ENCODE measurements at regions not wholly inside any gene's neighbourhood (a gene's known extent, or its start where the extent isn't known, plus 50 kb on each side); places are given as distances from the start of the nearest gene placed in this dataset.

- TF ChIP-seq, protein P1, sequence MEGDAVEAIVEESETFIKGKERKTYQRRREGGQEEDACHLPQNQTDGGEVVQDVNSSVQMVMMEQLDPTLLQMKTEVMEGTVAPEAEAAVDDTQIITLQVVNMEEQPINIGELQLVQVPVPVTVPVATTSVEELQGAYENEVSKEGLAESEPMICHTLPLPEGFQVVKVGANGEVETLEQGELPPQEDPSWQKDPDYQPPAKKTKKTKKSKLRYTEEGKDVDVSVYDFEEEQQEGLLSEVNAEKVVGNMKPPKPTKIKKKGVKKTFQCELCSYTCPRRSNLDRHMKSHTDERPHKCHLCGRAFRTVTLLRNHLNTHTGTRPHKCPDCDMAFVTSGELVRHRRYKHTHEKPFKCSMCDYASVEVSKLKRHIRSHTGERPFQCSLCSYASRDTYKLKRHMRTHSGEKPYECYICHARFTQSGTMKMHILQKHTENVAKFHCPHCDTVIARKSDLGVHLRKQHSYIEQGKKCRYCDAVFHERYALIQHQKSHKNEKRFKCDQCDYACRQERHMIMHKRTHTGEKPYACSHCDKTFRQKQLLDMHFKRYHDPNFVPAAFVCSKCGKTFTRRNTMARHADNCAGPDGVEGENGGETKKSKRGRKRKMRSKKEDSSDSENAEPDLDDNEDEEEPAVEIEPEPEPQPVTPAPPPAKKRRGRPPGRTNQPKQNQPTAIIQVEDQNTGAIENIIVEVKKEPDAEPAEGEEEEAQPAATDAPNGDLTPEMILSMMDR (IDR thresholded peaks at IDR 0.05) = no peak
- no peak for TF ChIP-seq EZH2 (IDR thresholded peaks at IDR 0.05)
Measured at GRCh38 chr9:101902051-101902450, 163.6 kb upstream of the GRIN3A start.

Data from neural progenitor cell (in vitro differentiated cells).